Mesenchymal stem cell (in vitro differentiated cells and primary cell): ENCODE measurements at regions not wholly inside any gene's neighbourhood (a gene's known extent, or its start where the extent isn't known, plus 50 kb on each side); places are given as distances from the start of the nearest gene placed in this dataset.

Experiments
- DNase-seq: peaks from one replicate; pipeline ENCODE4 v3.0.0-alpha.2; 2013
- H2AFZ ChIP-seq: one replicate; pipeline ENCODE4 v1.6.1; 2013; ENCODE audit warnings: low read depth, mild to moderate bottlenecking, control low read depth, inconsistent platforms, low read length, moderate library complexity
- H2AK5ac ChIP-seq: 2 replicates; pipeline ENCODE4 v1.6.1; 2013; ENCODE audit warnings: low read length, moderate library complexity, mild to moderate bottlenecking, inconsistent platforms; ENCODE audit not compliant: severe bottlenecking
- H2BK120ac ChIP-seq: one replicate; pipeline ENCODE4 v1.6.1; 2013; ENCODE audit warnings: low read depth, mild to moderate bottlenecking, inconsistent platforms, low read length, moderate library complexity
- H2BK12ac ChIP-seq, 2 experiments: one replicate each; pipeline ENCODE4 v1.6.1; 2013; ENCODE audit warnings: inconsistent platforms in 2 of 2, low read length in 2 of 2, mild to moderate bottlenecking in 2 of 2, moderate library complexity in 2 of 2, control low read depth in 1 of 2
- H2BK15ac ChIP-seq: one replicate; pipeline ENCODE4 v1.6.1; 2013; ENCODE audit warnings: mild to moderate bottlenecking, low read depth, inconsistent platforms; ENCODE audit not compliant: poor library complexity, severe bottlenecking
- H2BK5ac ChIP-seq: 2 replicates; pipeline ENCODE4 v1.6.1; 2013; ENCODE audit warnings: low read depth, mild to moderate bottlenecking, low read length, control low read depth, inconsistent platforms; ENCODE audit not compliant: poor library complexity, severe bottlenecking
- H3K14ac ChIP-seq, 2 experiments: one replicate each; pipeline ENCODE4 v1.6.1; 2013; ENCODE audit warnings: inconsistent platforms in 2 of 2, low read length in 2 of 2, control low read depth in 1 of 2, mild to moderate bottlenecking in 1 of 2, moderate library complexity in 1 of 2
- H3K18ac ChIP-seq, 2 experiments: one replicate each; pipeline ENCODE4 v1.6.1; 2013; ENCODE audit warnings: inconsistent platforms in 2 of 2, low read length in 2 of 2, control low read depth in 1 of 2, low read depth in 1 of 2, mild to moderate bottlenecking in 1 of 2
- H3K23ac ChIP-seq, 2 experiments: one replicate each; pipeline ENCODE4 v1.6.1; 2013; ENCODE audit warnings: inconsistent platforms in 2 of 2, low read length in 2 of 2, mild to moderate bottlenecking in 2 of 2, moderate library complexity in 2 of 2, control low read depth in 1 of 2
- H3K27ac ChIP-seq: 2 replicates; pipeline ENCODE4 v1.5.1; 2013; ENCODE audit warnings: mild to moderate bottlenecking, moderate library complexity, low read length, control low read depth, inconsistent platforms; ENCODE audit not compliant: poor library complexity, severe bottlenecking
- H3K27me3 ChIP-seq, 2 experiments: 2 replicates each; pipeline versions ENCODE4 v1.6.1 to v1.7.0; 2013; ENCODE audit warnings: low read length in 2 of 2, mild to moderate bottlenecking in 2 of 2, moderate library complexity in 2 of 2, control low read depth in 1 of 2, inconsistent platforms in 1 of 2; ENCODE audit not compliant: control insufficient read depth in 1 of 2, insufficient read depth in 1 of 2
- H3K36me3 ChIP-seq, 2 experiments: 2 replicates each; pipeline versions ENCODE4 v1.6.1 to v1.7.0; 2013; ENCODE audit warnings: low read length in 2 of 2, control low read depth in 1 of 2, inconsistent platforms in 1 of 2, low read depth in 1 of 2, mild to moderate bottlenecking in 1 of 2; ENCODE audit not compliant: insufficient read depth in 2 of 2, control insufficient read depth in 1 of 2
- H3K4ac ChIP-seq, 2 experiments: one replicate each; pipeline ENCODE4 v1.6.1; 2013; ENCODE audit warnings: inconsistent platforms in 2 of 2, low read length in 2 of 2, mild to moderate bottlenecking in 2 of 2, moderate library complexity in 2 of 2, control low read depth in 1 of 2, low read depth in 1 of 2
- H3K4me1 ChIP-seq: 2 replicates; pipeline ENCODE4 v1.6.1; 2013; ENCODE audit warnings: low read depth, low read length, control low read depth; ENCODE audit not compliant: control insufficient read depth, insufficient read depth
- H3K4me2 ChIP-seq: 2 replicates; pipeline ENCODE4 v1.6.1; 2013; ENCODE audit warnings: low read length, mild to moderate bottlenecking, inconsistent platforms; ENCODE audit not compliant: poor library complexity, severe bottlenecking
- H3K4me3 ChIP-seq, 2 experiments: 2 replicates each; pipeline versions ENCODE4 v1.5.1 to v1.7.0; 2013; ENCODE audit warnings: low read length in 2 of 2, mild to moderate bottlenecking in 2 of 2, control low read depth in 1 of 2, low read depth in 1 of 2; ENCODE audit not compliant: insufficient read depth in 1 of 2
- H3K79me1 ChIP-seq: replicated peaks from 2 replicates; pipeline ENCODE4 v1.6.1; 2013; ENCODE audit warnings: mild to moderate bottlenecking, control low read depth, low read length, inconsistent platforms; ENCODE audit not compliant: poor library complexity, severe bottlenecking
- H3K9ac ChIP-seq: 2 replicates; pipeline ENCODE4 v1.7.0; 2013; ENCODE audit warnings: mild to moderate bottlenecking, low read length, moderate library complexity
- H3K9me3 ChIP-seq: 2 replicates; pipeline ENCODE4 v1.7.0; 2013; ENCODE audit warnings: mild to moderate bottlenecking, low read length; ENCODE audit not compliant: control insufficient read depth
- H4K8ac ChIP-seq: one replicate; pipeline ENCODE4 v1.6.1; 2013; ENCODE audit warnings: inconsistent platforms, mild to moderate bottlenecking, low read length, moderate library complexity
- H4K91ac ChIP-seq: one replicate; pipeline ENCODE4 v1.6.1; 2013; ENCODE audit warnings: mild to moderate bottlenecking, low read length, inconsistent platforms
- WGBS: methylation state at CpG from one replicate; pipeline ENCODE4 v1.1.7; 2013; ENCODE audit warnings: mixed read lengths; 5-methylcytosine and 5-hydroxymethylcytosine counted together

DNA sequence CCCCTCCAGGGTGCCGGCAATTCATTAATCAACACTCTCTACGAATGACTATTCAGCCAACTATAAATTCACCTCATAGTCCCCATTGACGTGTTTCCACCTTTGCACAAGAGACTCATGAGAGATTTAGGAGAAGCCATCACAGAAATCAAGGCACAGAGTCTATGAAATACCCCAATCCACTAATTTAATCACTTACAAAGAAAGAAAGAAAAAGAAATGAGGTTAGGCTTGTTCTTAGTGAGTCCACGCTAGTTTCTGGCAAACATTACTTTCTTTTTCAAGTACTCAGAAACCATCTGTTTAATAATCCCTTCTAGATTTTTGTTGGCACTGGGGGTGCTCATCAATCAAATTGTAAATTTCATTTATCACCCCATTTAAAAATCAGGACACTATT is 125.2 kb upstream of the ADPGK start:
- Histone ChIP-seq H2AFZ (no peak overlapping the region), H3K23ac (no peak overlapping the region), H3K27ac (no peak overlapping the region), H3K18ac (no peak overlapping the region), H3K9ac (no peak overlapping the region), H3K4me2 (no peak overlapping the region), H3K36me3 (no peaks in the 10 kb centered on the region), H3K79me1 (no peaks in the 10 kb centered on the region), H2AK5ac (no peak overlapping the region), H3K4me1 (peaks cover 3% of the 10 kb centered on the region), H3K9me3 (no peaks in the 10 kb centered on the region), H2BK120ac (no peak overlapping the region), H2BK15ac (no peak overlapping the region), H2BK5ac (no peak overlapping the region), H3K14ac (no peak overlapping the region), H2BK12ac (no peak overlapping the region), H4K91ac (no peak overlapping the region), H3K27me3 (peaks cover 0 to 24% of the 10 kb centered on the region in 2 experiments), H4K8ac (no peak overlapping the region), H3K4ac (no peak overlapping the region), H3K4me3 (no peak overlapping the region)
- DNase-seq, result no peak
- 97% methylated on average over 3 of the region's 4 CpGs for WGBS

DNA sequence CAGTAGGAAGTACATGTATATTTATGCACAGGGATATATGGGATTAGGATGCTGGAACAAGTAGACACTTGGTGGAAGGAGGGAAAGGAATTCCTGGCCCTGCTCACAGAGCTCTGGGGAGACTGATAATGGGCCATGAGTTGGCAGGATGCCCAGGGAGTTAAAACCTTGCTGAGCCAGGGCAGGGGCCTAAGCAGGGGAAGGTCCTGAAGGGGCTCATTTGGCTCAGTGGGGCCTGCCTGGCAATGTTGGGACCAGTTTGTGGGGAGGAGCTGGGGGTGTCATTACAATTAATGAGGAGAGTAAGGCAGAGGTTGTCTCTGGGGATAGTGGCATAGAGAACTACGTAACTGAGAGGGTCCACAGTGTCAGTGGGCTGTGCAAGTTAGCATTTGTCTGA is 124.2 kb upstream of the ADPGK start:
- peak; percentile 42 for DNase-seq
- H3K18ac ChIP-seq, result peak overlapping the region in 1 of 2 experiments; percentile 37
- no peak overlapping the region for H3K9ac ChIP-seq
- no peak overlapping the region for H2BK12ac ChIP-seq
- H3K27me3 ChIP-seq, result peaks cover 0 to 19% of the 10 kb centered on the region in 2 experiments
- 100% methylated on average over 1 of the region's 1 CpG for WGBS
- H3K4ac ChIP-seq, result no peak overlapping the region
- H4K8ac ChIP-seq, result peak overlapping the region; percentile 3
- no peak overlapping the region for H2BK5ac ChIP-seq
- H2BK120ac ChIP-seq, result no peak overlapping the region
- H2BK15ac ChIP-seq, result no peak overlapping the region
- H3K36me3 ChIP-seq, result no peaks in the 10 kb centered on the region
- no peak overlapping the region for H2AFZ ChIP-seq
- peak overlapping the region; percentile 20 for H2AK5ac ChIP-seq
- no peak overlapping the region for H3K4me3 ChIP-seq
- no peak overlapping the region for H3K23ac ChIP-seq
- peaks cover 3% of the 10 kb centered on the region for H3K4me1 ChIP-seq
- peak overlapping the region in 1 of 2 experiments; percentile 58 for H3K14ac ChIP-seq
- no peaks in the 10 kb centered on the region for H3K9me3 ChIP-seq
- H3K4me2 ChIP-seq, result no peak overlapping the region
- no peak overlapping the region for H4K91ac ChIP-seq
- no peak overlapping the region for H3K27ac ChIP-seq
- H3K79me1 ChIP-seq, result no peaks in the 10 kb centered on the region

DNA sequence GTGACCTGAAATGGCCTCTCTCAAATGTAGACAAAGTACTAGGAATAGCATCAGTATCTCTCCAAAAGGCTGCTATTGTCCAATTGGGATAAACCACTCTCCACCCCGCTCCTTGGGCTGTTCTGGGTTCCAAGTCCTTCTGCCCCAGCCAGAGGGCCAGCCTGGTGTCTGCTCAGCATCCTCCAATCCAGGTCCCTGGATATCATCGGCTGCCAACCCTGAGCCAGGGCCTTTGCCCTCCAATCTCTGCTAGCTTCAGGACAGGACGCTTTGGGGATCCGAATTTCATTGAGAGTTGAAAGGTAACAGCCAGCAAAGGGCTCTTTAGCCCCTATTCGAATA is 119.3 kb upstream of the ADPGK start:
- peak overlapping the region in 1 of 2 experiments; percentile 97 for H2BK12ac ChIP-seq
- H3K27ac ChIP-seq, result no peak overlapping the region
- peak overlapping the region in 1 of 2 experiments; percentile 32 for H3K4ac ChIP-seq
- no peaks in the 10 kb centered on the region for H3K79me1 ChIP-seq
- no peak overlapping the region for H3K14ac ChIP-seq
- no peak overlapping the region for H4K91ac ChIP-seq
- no peak for DNase-seq
- peaks cover 7 to 38% of the 10 kb centered on the region in 2 experiments for H3K27me3 ChIP-seq
- H3K4me2 ChIP-seq, result no peak overlapping the region
- H3K4me3 ChIP-seq, result peak overlapping the region in 1 of 2 experiments; percentile 17
- peak overlapping the region in 1 of 2 experiments; percentile 67 for H3K18ac ChIP-seq
- no peaks in the 10 kb centered on the region for H3K9me3 ChIP-seq
- no peak overlapping the region for H2BK15ac ChIP-seq
- no peak overlapping the region for H2BK5ac ChIP-seq
- H3K4me1 ChIP-seq, result peaks cover 5% of the 10 kb centered on the region
- no peak overlapping the region for H4K8ac ChIP-seq
- no peak overlapping the region for H2BK120ac ChIP-seq
- 88% methylated on average over 5 of the region's 5 CpGs for WGBS
- no peak overlapping the region for H2AK5ac ChIP-seq
- H3K23ac ChIP-seq, result no peak overlapping the region
- no peak overlapping the region for H3K9ac ChIP-seq
- H2AFZ ChIP-seq, result no peak overlapping the region
- H3K36me3 ChIP-seq, result no peaks in the 10 kb centered on the region

DNA sequence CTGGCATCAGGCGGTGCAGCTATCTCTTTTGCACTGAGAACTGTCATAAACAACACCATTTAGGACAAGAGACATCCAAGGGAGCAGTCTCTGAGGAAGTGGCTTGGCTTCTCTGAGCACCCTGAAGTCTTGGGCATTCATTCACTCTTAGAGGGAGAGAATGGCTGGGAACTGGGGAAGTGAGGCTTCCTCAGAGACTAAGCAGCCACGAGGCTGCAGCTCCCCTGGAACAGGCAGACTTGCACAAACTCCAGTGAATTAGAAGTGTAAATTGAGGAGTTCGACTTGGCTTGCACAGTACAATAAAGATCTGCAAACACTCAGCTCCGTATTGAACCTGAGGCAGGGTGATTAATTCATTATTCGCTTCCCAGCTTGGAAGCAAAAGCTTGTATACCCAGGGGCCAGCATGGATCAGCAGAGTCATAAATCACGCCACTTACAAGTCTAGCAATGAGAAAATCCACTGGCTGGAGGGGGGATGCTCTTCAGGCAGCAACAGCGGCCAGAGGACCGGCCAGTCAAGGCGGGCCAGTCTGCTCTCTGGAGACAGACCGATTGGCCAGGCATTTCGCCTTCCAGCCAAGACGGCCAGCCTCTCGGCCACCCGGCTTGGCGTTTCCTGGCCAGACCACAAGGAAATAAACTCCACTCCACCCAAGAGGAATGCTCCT is 118.8 kb upstream of the ADPGK start:
- Histone ChIP-seq H3K9me3 (no peaks in the 10 kb centered on the region), H2BK15ac (no peak overlapping the region), H3K79me1 (no peaks in the 10 kb centered on the region), H3K27me3 (peaks cover 7 to 41% of the 10 kb centered on the region in 2 experiments), H3K23ac (no peak overlapping the region), H3K27ac (no peak overlapping the region), H3K4ac (peak overlapping the region in 1 of 2 experiments; percentile 54), H2AK5ac (no peak overlapping the region), H3K18ac (peak overlapping the region; percentile 49 to 90), H3K4me2 (no peak overlapping the region), H3K4me1 (peaks cover 2% of the 10 kb centered on the region), H2AFZ (no peak overlapping the region), H3K9ac (no peak overlapping the region), H2BK120ac (no peak overlapping the region), H4K91ac (peak overlapping the region; percentile 3), H3K36me3 (no peaks in the 10 kb centered on the region), H2BK5ac (no peak overlapping the region), H2BK12ac (peak overlapping the region; percentile 81 to 85), H3K4me3 (peak overlapping the region in 1 of 2 experiments; percentile 17), H4K8ac (no peak overlapping the region), H3K14ac (peak overlapping the region in 1 of 2 experiments; percentile 26)
- 36% methylated on average over 15 of the region's 15 CpGs for WGBS
- DNase-seq, result peak; percentile 92
